SU-DHL-6 (cell line): ENCODE measurements at regions not wholly inside any gene's neighbourhood (a gene's known extent, or its start where the extent isn't known, plus 50 kb on each side); places are given as distances from the start of the nearest gene placed in this dataset.

Experiments used
- EZH2phosphoT487 ChIP-seq: fragments of 200-600 bp; sonication (generic), shearing (Covaris generic); conservative IDR thresholded peaks from 2 replicates; pipeline ENCODE4 v1.6.1; 2018; ENCODE audit warnings: mild to moderate bottlenecking, antibody characterized with exemption, low read length, moderate library complexity, mixed read lengths
- TF ChIP-seq, protein P1 (sequence below): fragments of 200-600 bp; sonication (generic); IDR thresholded peaks from one replicate; pipeline ENCODE4 v1.5.1; 2017; ENCODE audit warnings: antibody characterized with exemption, mild to moderate bottlenecking, low read length, moderate library complexity; ENCODE audit not compliant: insufficient read depth, poor library complexity, severe bottlenecking

- TF ChIP-seq, protein P1, sequence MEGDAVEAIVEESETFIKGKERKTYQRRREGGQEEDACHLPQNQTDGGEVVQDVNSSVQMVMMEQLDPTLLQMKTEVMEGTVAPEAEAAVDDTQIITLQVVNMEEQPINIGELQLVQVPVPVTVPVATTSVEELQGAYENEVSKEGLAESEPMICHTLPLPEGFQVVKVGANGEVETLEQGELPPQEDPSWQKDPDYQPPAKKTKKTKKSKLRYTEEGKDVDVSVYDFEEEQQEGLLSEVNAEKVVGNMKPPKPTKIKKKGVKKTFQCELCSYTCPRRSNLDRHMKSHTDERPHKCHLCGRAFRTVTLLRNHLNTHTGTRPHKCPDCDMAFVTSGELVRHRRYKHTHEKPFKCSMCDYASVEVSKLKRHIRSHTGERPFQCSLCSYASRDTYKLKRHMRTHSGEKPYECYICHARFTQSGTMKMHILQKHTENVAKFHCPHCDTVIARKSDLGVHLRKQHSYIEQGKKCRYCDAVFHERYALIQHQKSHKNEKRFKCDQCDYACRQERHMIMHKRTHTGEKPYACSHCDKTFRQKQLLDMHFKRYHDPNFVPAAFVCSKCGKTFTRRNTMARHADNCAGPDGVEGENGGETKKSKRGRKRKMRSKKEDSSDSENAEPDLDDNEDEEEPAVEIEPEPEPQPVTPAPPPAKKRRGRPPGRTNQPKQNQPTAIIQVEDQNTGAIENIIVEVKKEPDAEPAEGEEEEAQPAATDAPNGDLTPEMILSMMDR, result no peak
- TF ChIP-seq EZH2phosphoT487, result no peak
These were observed 1081.8 kb downstream of the EPHA7 start for GRCh38 chr6:92337571-92337970.
